Small intestine (tissue), 7 donors: ENCODE measurements at regions not wholly inside any gene's neighbourhood (a gene's known extent, or its start where the extent isn't known, plus 50 kb on each side); places are given as distances from the start of the nearest gene placed in this dataset.

Experiments used
- DNase-seq, 2 donors: peaks; one replicate each; pipeline versions ENCODE4 v3.0.0 to v3.0.0-alpha.2; 2013
- FAIRE-seq: peaks from 2 replicates; lab custom pipeline; 2012; peaks lifted over from hg19 to GRCh38; lab: Jason Lieb, UNC
- H3K27ac ChIP-seq, 3 donors: one replicate each; pipeline ENCODE4 v1.5.1; 2013; ENCODE audit warnings: low read length in 2 of 3, mild to moderate bottlenecking in 2 of 3, control low read depth in 1 of 3, inconsistent platforms in 1 of 3, low read depth in 1 of 3, moderate library complexity in 1 of 3
- H3K27me3 ChIP-seq, 3 donors: one replicate each; pipeline ENCODE4 v1.6.1; 2013; ENCODE audit warnings: low read length in 3 of 3, inconsistent platforms in 1 of 3; ENCODE audit not compliant: control insufficient read depth in 3 of 3, insufficient read depth in 3 of 3
- H3K36me3 ChIP-seq, 3 donors: one replicate each; pipeline ENCODE4 v1.6.1; 2013; ENCODE audit warnings: low read length in 3 of 3, inconsistent platforms in 1 of 3, low read depth in 1 of 3, mild to moderate bottlenecking in 1 of 3, moderate library complexity in 1 of 3; ENCODE audit not compliant: control insufficient read depth in 3 of 3, insufficient read depth in 2 of 3
- H3K4me1 ChIP-seq, 3 donors: one replicate each; pipeline ENCODE4 v1.6.1; 2013; ENCODE audit warnings: low read length in 2 of 3, inconsistent platforms in 1 of 3, low read depth in 1 of 3, mild to moderate bottlenecking in 1 of 3, moderate library complexity in 1 of 3; ENCODE audit not compliant: control insufficient read depth in 3 of 3, insufficient read depth in 2 of 3
- H3K4me3 ChIP-seq, 3 donors: one replicate each; pipeline ENCODE4 v1.5.1; 2013; ENCODE audit warnings: low read length in 3 of 3, control low read depth in 1 of 3, inconsistent platforms in 1 of 3, low read depth in 1 of 3, mild to moderate bottlenecking in 1 of 3, moderate library complexity in 1 of 3
- H3K9me3 ChIP-seq, 2 donors: one replicate each; pipeline ENCODE4 v1.6.1; 2013; ENCODE audit warnings: low read depth in 1 of 2, low read length in 1 of 2; ENCODE audit not compliant: control insufficient read depth in 2 of 2, insufficient read depth in 1 of 2
- WGBS, 3 donors: extraction: QIAGEN DNeasy Blood & Tissue Kit; methylation state at CpG; one replicate each; pipeline ENCODE4 v1.1.7; 2013; 5-methylcytosine and 5-hydroxymethylcytosine counted together
- donor health status: healthy with polysubstance abuse.
- donor health status: control.
- donor health status: control.
- donor health status: Bipolar disorder and iron deficiency.
- donor health status: healthy.

DNA sequence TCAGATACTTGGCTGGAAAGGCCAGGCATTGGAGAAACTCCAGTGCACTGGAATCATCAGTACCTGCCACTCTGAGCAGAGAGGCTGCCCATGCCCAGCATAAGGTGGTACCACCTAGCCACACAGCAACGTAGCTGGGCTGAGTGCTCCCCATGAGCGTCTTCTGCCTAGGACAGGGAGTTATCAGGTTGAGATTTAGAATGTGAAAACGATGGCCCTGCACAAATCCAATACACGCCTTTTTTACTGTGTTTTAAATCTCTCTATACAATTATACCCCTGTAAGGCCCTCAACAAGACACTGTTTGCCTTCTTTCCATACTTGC lies 66.7 kb upstream of the PTGR2 start:
- FAIRE-seq (no peak), DNase-seq (no peak)
- WGBS, 3 donors: 36 to 49% (median 37%) methylated on average over 4 of the region's 4 CpGs
- H3K27me3 ChIP-seq: no peaks in the 10 kb centered on the region
- peak overlapping the region; percentile 38 to 98 (median 93) for H3K27ac ChIP-seq
- peaks cover 0 to 15% (median 0%) of the 10 kb centered on the region in 3 donors for H3K36me3 ChIP-seq
- peak overlapping the region in 2 of 3 donors; percentile 57 to 89 for H3K4me3 ChIP-seq
- peaks cover 20 to 60% (median 24%) of the 10 kb centered on the region in 3 donors for H3K4me1 ChIP-seq
- no peaks in the 10 kb centered on the region for H3K9me3 ChIP-seq

DNA sequence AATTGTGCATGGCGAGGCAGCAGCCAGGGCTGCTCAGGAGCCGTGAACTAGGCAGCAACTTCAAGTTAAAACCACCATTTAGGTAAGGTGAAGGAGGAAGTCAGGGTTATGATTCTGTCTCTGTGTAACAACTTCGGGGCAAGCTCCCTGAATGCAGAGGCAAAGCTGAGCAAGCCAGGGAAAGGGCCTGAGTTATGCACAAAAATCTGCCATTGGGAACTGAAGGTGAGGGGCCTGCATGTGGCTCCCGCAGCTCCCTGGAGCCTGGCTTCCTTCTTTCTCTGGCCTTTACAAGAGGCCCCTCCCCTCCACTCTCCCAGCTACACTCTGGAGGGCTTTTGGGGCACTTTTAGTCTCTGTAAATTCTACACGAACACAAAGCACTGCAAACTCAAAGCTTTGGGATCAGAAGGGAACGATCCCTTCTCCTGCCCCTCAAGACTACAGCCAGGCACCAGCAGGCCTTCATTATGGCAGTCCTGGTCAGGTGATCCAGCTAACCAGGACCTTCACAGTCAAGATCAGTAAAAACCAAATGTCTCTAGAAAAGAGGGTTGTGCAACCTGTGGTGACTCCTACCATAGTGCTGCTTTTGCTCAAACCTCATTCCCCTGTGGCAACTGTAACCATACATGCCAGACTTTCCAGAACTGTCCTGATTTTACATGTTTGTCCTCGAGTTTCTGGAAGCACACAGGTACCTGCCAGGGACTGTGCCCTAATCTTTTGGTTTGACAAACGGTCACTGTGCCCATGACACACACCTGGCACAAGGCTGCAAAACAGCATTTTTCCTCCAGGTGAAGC lies 67.2 kb upstream of the PTGR2 start:
- no peaks in the 10 kb centered on the region for H3K27me3 ChIP-seq
- H3K27ac ChIP-seq: peak overlapping the region; percentile 38 to 98 (median 93)
- H3K4me1 ChIP-seq: peaks cover 17 to 54% (median 24%) of the 10 kb centered on the region in 3 donors
- WGBS, 3 donors: 33 to 36% (median 33%) methylated on average over 8 of the region's 8 CpGs
- DNase-seq: peak in 1 of 2 donors; percentile 47
- H3K9me3 ChIP-seq: no peaks in the 10 kb centered on the region
- H3K4me3 ChIP-seq: no peak overlapping the region
- H3K36me3 ChIP-seq: peaks cover 0 to 15% (median 0%) of the 10 kb centered on the region in 3 donors
- FAIRE-seq: no peak

DNA sequence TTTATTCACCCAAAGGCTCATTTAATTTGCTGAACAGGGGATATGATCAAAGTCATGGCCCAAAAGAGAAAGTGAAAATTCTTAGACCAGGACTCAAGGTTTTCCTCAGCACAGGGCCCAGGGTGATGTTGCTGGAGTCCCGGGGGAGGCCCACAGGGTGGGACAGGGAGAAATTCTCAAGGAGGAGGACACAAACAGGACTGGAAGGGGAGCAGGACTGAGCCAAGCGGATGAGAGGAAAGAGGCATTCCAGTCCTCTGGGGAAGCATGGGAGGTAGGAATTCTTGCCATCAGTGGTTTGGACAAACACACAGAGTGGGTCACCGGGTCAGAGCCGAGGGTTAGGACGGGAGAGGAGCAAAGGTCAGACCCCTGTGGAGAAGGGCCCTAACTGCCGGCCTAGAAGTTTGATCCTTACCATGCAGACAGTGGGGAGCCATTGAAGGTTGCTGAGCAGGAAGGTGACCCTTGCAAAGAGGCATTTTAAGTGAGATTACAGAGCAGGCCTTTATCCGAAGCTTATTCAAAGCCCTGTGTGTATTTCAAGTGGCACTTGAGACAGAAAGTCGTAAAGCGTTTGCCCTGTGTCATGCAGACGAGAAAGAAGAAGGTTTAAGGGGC lies 68.4 kb upstream of the PTGR2 start:
- H3K27ac ChIP-seq: peak overlapping the region; percentile 57 to 98 (median 93)
- H3K4me1 ChIP-seq: peaks cover 17 to 42% (median 24%) of the 10 kb centered on the region in 3 donors
- H3K9me3 ChIP-seq: no peaks in the 10 kb centered on the region
- no peaks in the 10 kb centered on the region for H3K27me3 ChIP-seq
- WGBS, 3 donors: 36 to 45% (median 41%) methylated on average over 10 of the region's 10 CpGs
- H3K4me3 ChIP-seq: no peak overlapping the region
- H3K36me3 ChIP-seq: peaks cover 0 to 18% (median 0%) of the 10 kb centered on the region in 3 donors
- FAIRE-seq (no peak), DNase-seq (peak in 1 of 2 donors; percentile 31)

DNA sequence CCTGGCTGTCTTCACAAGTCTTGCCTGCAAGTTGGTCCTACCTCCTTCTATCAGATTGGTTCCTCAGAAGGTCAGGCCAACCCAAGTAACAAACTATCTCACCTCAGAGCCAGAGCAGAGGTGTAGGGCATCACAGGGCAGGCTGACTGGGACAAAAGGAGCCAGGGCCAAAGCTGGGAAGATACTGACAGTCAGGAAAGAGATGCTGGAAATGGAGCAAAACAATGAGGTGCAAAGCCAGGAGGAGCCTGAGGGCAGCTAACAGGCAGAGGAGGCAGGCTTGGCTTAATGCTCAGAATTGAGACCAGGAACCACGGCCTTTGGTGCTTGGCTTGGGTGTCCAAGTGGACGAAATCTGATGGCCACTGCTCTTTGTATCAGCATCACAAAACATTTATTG lies 68.4 kb upstream of the PNMA1 start:
- no peaks in the 10 kb centered on the region for H3K9me3 ChIP-seq
- DNase-seq (no peak), FAIRE-seq (no peak)
- peaks cover 17 to 36% (median 24%) of the 10 kb centered on the region in 3 donors for H3K4me1 ChIP-seq
- H3K4me3 ChIP-seq: no peak overlapping the region
- no peaks in the 10 kb centered on the region for H3K27me3 ChIP-seq
- peaks cover 0 to 23% (median 0%) of the 10 kb centered on the region in 3 donors for H3K36me3 ChIP-seq
- H3K27ac ChIP-seq: peak overlapping the region; percentile 57 to 98 (median 93)
- WGBS, 3 donors: 90 to 96% (median 95%) methylated on average over 2 of the region's 2 CpGs

DNA sequence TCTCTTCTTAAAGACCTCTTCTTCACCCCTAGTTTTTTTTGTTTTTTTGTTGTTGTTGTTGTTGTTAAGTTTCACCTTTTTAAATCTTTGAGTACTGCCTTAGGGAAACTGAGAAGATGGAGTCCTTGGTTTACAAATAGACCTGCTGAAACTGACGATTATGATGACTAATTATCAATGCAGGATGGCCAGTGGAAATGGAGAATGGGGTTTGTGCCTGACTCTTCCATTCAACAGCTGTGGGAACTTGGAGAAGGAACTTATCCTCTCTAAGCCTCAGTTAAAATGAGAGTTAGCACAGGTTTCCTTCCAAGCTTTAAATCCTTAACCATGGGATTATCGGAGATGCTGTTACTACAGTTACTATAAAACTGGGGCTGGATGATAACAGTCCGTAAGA lies 66.7 kb upstream of the PNMA1 start:
- H3K9me3 ChIP-seq: no peaks in the 10 kb centered on the region
- no peak for DNase-seq
- no peak overlapping the region for H3K27ac ChIP-seq
- H3K27me3 ChIP-seq: no peaks in the 10 kb centered on the region
- 77 to 92% (median 88%) methylated on average over 3 of the region's 3 CpGs for WGBS, 3 donors
- H3K4me1 ChIP-seq: peaks cover 21 to 39% (median 24%) of the 10 kb centered on the region in 3 donors
- FAIRE-seq: no peak
- H3K36me3 ChIP-seq: peaks cover 0 to 33% (median 0%) of the 10 kb centered on the region in 3 donors
- no peak overlapping the region for H3K4me3 ChIP-seq

DNA sequence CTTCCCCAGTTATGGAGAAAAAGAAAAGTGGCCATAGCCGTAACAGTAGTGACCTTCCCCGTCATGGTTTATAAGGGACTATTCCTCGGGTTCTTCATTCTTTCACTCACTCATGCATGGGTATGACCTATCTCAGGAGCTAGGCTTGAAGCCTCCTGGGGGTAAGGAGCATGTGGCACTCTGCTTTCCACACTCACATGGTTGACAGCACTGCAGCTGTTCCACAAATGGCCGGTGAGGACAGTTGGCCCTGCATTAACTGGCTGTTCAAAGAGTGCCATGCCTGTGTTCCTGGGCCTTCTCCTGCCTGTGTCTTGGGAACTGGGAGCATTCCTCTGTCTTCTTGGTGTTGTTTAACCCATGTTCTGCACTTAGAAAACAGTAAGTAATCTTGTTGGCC lies 66.2 kb upstream of the PNMA1 start:
- WGBS, 3 donors: 86 to 89% (median 88%) methylated on average over 4 of the region's 4 CpGs
- FAIRE-seq: no peak
- H3K27me3 ChIP-seq: no peaks in the 10 kb centered on the region
- no peak overlapping the region for H3K27ac ChIP-seq
- H3K4me3 ChIP-seq: no peak overlapping the region
- peaks cover 0 to 38% (median 0%) of the 10 kb centered on the region in 3 donors for H3K36me3 ChIP-seq
- H3K9me3 ChIP-seq: no peaks in the 10 kb centered on the region
- DNase-seq: no peak
- peaks cover 22 to 37% (median 23%) of the 10 kb centered on the region in 3 donors for H3K4me1 ChIP-seq

DNA sequence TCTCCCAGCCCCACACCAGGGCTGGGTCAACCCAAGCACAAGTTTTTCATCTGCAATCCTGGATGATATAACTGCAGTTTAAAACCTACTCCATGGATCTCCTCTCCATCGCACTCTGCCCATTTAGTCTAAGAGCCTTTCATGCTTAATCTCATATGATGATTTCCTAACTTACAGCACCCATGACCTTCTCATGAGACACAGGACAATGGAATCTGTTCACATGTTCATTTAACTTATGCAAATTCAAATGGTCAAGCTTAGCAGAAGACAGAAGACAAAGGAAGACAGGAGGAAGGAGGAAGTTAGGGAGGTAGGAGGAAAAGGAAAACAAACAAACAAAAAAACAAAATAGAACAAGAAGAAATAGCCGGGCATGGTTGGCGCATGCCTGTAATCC lies 64.6 kb upstream of the PNMA1 start:
- Histone ChIP-seq H3K27me3 (no peaks in the 10 kb centered on the region), H3K4me1 (peaks cover 11 to 37% (median 22%) of the 10 kb centered on the region in 3 donors), H3K36me3 (peaks cover 0 to 45% (median 0%) of the 10 kb centered on the region in 3 donors), H3K9me3 (no peaks in the 10 kb centered on the region), H3K4me3 (no peak overlapping the region), H3K27ac (no peak overlapping the region)
- WGBS, 3 donors: 88 to 91% (median 90%) methylated on average over 3 of the region's 3 CpGs
- no peak for FAIRE-seq
- DNase-seq: no peak

DNA sequence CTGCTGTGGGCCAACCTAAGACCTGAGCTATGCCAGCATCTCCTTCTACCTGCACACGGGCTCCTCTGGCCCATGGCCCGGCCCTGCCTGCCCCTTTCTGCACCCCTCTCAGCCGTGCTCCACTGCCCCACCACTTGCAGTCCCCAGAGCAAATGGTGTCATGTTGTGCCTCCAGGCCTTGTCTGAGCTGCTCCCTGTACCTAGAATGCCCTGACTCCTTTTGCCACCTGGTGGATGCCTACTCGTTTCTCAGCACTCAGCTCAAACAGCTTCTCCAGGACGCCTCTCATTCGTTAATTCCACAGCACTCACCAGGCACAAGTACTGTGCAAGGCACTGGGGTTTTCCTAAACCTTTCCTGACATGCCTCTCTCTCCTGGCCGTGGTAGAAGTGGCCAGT lies 63.2 kb upstream of the PNMA1 start:
- Histone ChIP-seq H3K4me3 (no peak overlapping the region), H3K36me3 (peaks cover 0 to 41% (median 0%) of the 10 kb centered on the region in 3 donors), H3K9me3 (no peaks in the 10 kb centered on the region), H3K4me1 (peaks cover 3 to 33% (median 17%) of the 10 kb centered on the region in 3 donors), H3K27me3 (no peaks in the 10 kb centered on the region), H3K27ac (no peak overlapping the region)
- no peak for DNase-seq
- FAIRE-seq: no peak
- 64 to 76% (median 65%) methylated on average over 7 of the region's 7 CpGs for WGBS, 3 donors
